HG03039 (cell line): ENCODE measurements at regions not wholly inside any gene's neighbourhood (a gene's known extent, or its start where the extent isn't known, plus 50 kb on each side); places are given as distances from the start of the nearest gene placed in this dataset.
"Not testable (repeated sequence)": the region's sequence is repeated elsewhere in the genome, so short reads cannot be mapped to it uniquely, and the experiment has no call there.

Source experiments
- ATAC-seq: cut with Tn5 transposase; IDR thresholded peaks from one replicate; pipeline ENCODE4 v1.9.1; 2021; ENCODE audit warnings: mild to moderate bottlenecking, moderate library complexity; ENCODE audit not compliant: unreplicated experiment

DNA sequence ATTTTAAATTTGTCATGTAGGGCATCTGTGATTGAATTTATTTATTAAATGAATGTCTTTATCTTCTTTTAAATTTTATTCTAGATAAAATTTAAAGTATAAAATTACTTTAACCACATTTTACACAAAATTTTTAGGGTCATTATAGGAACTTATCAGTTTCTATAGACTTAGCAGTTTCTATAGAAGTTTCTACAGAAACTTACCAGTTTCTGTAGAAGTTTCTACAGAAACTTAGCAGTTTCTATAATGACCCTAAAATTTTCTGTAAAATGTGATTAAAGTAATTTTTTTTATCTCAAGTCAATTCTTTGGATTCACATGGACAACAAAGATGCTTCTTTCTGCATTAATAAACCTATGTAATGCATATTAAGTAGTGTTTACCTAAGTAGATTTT lies 565.9 kb upstream of the TECRL start:
- no peak for ATAC-seq

DNA sequence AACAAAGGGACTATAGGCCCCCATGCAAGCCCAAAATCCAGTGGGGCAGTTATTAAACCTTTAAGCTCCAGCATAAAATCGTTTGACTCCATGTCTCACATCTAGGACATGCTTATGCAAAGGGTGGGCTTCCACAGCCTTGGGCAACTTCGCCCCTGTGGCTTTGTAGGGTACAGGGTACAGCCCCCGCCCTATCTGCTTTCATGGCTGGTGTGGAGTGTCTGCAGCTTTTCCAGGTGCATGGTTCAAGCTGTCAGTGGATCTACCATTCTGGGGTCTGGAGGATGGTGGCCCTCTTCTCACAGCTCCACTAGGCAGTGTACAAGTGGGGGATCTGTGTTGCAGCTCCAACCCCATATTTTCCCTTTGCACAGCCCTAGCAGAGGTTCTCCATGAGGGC lies 559.8 kb upstream of the TECRL start:
- no peak for ATAC-seq

GRCh38 chr4:64967286-64967685 lies 558.0 kb upstream of the TECRL start:
- no peak for ATAC-seq

- ATAC-seq = no peak
Measured at GRCh38 chr4:64960516-64960915, 551.3 kb upstream of the TECRL start.

DNA sequence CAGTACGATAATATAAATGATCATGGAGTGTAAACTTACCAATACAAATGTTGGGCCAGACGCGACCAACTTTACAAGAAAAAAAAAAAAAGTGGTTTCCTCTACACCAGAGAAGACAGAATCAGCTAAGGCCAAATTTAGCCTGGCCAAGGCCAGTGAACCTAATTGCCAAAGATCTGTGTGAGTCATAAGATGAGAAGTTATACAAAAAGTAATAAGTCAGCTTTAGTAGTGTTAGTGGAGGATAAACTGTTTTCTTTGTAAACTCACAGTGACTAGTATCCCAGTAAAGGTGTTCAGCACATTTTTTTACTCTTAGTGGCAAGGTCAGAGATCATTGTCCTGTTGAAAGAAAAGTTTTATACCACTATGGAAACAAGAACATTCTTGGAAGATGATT lies 531.4 kb upstream of the TECRL start:
- ATAC-seq = no peak

- no peak for ATAC-seq
Measured at GRCh38 chr4:64935469-64936001, 526.3 kb upstream of the TECRL start.

- ATAC-seq = no peak
Measured at GRCh38 chr4:64911846-64912245, 502.6 kb upstream of the TECRL start.

DNA sequence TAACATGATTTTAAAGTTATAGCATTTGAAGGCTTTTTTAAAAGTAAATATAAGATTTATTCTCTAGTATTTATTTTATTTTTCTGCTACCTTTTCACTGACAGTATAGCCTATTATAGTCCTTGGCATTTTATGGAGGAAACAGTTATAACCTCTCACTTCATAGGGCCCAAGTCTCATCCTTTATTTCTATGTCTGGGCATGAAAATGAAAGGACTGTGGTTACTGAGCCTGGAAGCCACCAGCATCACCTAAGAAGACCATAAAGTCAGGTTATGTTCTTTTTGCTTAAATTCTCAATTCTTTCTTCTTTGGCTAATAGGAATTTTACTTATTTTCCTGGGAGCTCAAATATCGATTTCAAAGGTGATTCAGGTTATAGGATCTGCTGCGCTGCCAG lies 494.7 kb upstream of the TECRL start:
- ATAC-seq = no peak

- no peak for ATAC-seq
Measured at GRCh38 chr4:64899563-64899962, 490.3 kb upstream of the TECRL start.

DNA sequence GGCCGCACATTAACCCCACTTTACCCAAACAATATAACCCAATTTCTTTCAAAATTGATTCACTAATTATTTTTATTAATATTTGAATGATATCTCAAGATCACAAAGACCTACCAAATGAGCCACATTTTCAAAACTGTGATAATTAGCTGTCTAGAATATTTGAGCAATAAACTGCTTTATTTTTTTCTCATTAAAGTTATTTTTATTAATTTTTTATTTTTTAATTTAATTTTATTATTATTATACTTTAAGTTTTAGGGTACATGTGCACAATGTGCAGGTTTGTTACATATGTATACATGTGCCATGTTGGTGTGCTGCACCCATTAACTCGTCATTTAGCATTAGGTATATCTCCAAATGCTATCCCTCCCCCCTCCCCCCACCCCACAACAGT lies 489.8 kb upstream of the TECRL start:
- not testable (repeated sequence) for ATAC-seq

GRCh38 chr4:64897683-64898082 lies 488.4 kb upstream of the TECRL start:
- ATAC-seq = no peak

DNA sequence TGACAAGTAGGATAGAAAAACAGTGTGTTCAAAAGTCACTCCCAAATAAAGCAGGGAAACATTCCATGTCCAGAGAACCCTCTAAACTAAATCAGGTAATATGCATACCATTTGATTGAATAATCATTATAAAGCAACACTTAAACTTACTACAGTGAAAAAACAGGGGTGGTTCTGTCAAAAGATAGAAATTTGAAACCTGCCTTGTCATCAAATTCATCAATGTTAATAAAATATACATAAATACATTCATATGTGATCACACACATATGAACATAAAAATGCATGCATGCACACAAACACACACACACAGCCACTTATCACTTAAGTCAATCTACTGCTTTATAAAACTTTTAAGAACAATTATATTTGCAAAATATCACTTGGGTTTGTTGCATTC lies 485.8 kb upstream of the TECRL start:
- ATAC-seq = no peak

DNA sequence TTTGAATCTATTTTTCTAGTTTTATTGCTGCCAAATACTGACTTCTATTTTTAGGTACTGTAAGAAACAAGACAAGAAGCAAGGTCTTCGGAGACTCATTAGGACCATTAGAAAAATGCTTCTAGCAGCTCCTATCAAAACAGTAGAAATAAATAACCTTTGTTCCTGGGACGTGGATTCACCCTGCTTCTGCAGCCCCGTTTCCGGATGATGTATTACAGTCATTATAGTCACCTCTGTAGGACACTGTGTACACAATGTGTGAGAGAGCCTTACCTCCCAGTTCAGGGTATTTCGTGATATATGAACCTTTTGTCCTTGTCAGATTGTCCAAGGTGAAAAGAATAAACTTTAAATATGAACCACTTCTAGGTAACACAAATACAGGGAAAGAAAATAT lies 484.0 kb upstream of the TECRL start:
- ATAC-seq = no peak

- ATAC-seq = no peak
Measured at GRCh38 chr4:64889906-64890610, 480.8 kb upstream of the TECRL start.

DNA sequence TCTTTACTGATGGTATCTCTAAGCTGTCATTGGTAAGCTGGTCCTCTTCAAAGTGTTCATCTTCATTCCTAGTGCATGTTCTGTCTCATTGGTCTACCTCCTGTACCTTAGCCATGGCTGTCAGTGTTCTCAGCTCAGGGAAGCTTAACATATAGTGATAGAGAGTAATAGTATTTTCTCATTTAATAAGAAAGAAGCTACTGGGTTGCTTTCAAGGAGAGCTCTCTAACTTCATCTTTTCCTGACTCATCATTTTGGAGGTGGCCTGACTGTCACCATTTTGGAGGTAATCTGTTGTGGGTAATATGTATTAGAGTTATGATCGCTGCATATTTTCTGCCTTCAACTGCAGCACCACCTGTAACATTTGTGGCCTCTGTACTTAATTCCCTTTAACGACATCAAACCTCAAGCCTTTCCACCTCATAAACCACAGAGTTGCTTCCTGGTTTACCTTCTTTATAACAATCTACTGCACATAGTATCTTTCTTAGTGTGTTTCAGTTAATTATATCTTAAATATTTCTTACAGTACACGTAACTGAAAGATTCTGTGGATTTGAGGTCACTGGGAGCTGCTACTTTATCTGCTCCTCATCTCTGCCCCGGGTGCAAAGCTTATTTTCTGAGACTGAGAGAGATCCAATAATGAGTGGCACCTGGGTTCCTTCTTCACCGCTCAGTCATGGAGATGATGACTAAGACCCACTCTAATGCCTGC lies 474.0 kb upstream of the TECRL start:
- no peak for ATAC-seq

DNA sequence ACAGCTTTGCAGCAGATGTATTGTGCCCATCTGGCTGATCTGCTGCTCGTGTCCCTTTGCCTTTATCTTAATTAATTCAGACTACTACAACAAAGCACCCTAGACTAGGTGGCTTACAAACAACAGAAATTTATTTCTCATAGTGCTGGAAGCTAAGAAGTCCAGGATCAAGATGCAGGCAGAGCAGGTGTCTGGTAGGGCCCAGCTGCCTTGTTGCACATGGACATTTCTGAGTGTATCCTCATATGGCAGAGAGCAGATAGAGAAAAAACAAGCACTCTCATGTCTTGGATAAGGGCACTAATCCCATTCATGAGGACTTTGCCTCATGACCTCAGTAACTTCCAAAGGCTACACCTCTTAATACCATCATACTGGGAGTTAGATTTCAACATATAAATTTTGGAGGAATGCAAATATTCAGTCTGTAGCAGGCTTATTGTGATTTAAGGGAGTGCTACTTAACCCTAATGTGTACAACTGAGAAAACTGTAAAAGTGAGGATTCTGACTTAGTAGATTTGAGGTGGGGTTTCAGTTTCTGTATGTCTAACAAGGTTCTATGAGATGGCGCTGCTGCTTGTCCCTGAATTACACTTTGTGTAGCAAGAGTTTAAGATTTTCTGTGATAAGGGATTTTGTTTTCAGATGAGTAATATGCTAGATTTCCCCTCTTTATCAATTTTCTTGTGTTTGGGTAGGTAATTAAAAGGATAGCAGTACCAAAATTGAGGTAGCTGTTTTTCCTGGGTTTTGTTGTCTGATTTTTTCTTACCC lies 473.2 kb upstream of the TECRL start:
- no peak for ATAC-seq

GRCh38 chr4:64880557-64880956 lies 471.3 kb upstream of the TECRL start:
- no peak for ATAC-seq

- ATAC-seq = no peak
Measured at GRCh38 chr4:64876021-64876420, 466.8 kb upstream of the TECRL start.

DNA sequence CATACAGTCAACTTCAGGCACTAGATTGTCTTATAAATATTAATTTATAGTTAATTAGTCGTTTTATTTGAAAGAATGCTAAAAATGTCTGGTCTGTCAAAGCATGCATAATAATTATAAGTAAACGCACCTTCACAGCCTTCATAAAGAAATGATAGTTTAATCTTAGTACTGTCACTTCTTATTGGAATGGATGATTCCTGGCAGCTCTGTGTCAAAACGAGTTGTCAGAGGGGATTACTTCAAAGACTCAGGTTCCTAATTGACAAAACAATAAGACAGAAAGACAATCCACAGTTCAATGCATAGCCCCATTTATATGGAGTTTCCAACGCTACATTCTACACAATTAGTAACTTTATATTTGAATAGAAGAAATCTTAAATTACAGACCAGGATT lies 461.3 kb upstream of the TECRL start:
- no peak for ATAC-seq

- no peak for ATAC-seq
Measured at GRCh38 chr4:64857815-64858214, 448.6 kb upstream of the TECRL start.

- no peak for ATAC-seq
Measured at GRCh38 chr4:64857198-64857597, 447.9 kb upstream of the TECRL start.

- no peak for ATAC-seq
Measured at GRCh38 chr4:64846417-64846816, 437.2 kb upstream of the TECRL start.
